ENCODE measurements at regions not wholly inside any gene's neighbourhood (a gene's known extent, or its start where the extent isn't known, plus 50 kb on each side); places are given as distances from the start of the nearest gene placed in this dataset.

- DNase-seq = no peak
Measured at GRCh38 chr2:241943209-241943850, 73.8 kb downstream of the RTP5 start.

GRCh38 chr2:241943961-241944575 lies 74.5 kb downstream of the RTP5 start:
- DNase-seq = no peak

- no peak for DNase-seq
Measured at GRCh38 chr2:241944821-241945220, 75.3 kb downstream of the RTP5 start.

DNA sequence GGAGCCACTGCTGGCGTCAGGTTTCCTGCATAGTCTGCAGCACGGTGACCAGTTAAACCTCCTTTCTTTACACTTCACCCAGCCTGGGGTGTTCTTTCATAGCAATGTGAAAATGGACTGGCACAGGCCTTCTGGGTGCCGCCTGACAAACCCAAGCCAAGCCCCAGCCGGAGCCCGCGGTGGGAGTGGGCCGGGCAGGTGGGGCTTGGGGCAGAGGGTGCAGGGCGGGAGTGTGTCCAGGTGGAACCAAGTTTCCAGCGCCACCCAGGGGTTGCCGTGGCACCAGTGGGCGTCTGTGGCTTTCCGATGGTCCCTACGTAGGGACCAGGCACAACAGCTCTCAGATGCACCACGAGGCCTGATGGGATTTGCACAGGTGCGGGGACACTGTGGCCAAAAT lies 75.8 kb downstream of the RTP5 start:
- DNase-seq = no peak

GRCh38 chr2:241945803-241946202 lies 76.3 kb downstream of the RTP5 start:
- DNase-seq = no peak

DNA sequence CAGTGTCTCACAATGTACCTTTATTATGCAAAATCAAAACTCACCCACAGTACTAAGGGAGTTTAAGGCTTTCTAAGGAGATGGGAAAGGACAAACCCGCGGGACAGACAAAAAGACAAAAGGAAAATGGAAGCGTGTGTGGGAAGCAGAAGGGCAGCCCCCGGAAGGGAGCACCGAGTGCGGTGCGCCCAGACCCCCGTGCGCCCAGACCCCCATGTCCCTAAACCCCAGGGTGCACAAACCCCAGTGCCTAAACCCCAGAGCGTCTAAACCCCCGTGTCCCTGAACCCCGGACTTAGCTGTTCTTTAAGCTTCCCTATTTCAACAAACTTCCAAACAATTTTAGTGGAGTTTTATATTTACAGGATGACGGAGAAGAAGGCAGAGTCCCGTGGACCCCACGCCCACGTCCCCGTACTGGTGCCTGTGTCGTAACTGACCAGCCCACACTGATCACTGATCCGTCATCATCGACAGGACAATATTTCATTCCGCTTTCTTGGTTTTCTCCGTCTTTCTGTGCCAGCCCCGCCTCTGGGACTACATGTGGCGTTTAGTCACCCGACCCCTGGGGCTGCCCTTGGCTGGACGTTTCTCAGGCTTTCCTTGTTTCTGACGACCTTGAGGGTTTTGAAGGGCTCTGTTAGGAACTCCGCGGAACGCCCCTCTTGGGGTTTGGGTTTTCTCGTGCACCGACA lies 76.9 kb downstream of the RTP5 start:
- DNase-seq = no peak

DNA sequence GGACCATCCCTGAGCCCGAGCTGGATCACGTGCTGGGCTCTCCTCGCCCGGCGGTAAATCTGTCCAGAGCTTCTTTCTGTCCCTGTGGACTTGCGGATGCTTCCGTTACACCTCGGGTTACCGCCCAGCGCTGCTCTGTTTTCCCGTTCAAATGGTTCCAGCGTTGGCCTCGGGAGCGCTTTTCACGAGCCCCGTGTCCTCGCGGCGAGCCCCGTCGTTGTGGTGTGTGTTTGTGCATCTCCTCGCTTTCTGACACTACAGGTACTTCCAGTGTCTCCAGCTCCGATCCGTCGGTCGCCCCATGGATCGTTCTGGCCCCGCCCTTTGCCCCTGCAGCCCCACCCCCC lies 77.4 kb downstream of the RTP5 start:
- DNase-seq = no peak

DNA sequence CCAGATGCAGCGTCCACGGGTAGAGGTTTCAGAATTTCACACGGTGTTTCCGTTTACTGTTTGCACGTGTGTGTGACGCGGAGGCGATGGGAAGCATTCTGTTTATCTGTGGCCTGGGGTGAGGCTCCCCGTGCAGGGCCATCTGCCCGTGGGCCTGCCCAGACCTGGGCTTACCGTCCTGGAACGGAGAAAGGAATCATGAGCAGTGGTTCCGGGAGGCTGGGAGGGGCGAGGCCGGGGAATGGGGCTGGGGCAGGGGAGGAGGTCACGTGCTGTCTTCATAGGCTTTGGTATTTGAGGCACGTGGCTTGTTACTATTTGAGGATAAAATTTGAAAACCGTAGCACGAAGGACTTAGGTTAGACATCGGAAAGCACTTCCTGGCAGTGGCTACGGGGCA lies 77.9 kb downstream of the RTP5 start:
- DNase-seq = no peak

DNA sequence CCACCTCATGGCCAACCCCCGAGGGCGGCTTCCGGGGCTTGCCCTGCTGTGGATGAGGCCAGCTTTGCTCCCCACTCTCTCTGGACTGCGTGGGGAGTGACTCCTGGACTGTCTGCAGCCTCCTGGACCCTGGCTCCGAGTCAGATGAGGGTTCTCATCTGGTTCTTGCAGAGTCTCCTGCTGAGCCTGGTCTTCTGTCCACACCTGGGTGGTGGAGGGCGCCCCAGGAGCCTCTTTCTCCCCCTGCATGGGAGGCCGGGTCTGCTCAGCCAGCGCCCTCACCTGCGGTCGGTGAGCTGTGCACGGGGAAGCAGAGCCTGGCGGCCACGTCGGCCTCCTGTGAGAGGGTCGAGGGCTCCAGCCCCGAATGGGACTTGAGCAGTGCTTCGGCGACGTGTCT lies 78.3 kb downstream of the RTP5 start:
- DNase-seq = no peak

DNA sequence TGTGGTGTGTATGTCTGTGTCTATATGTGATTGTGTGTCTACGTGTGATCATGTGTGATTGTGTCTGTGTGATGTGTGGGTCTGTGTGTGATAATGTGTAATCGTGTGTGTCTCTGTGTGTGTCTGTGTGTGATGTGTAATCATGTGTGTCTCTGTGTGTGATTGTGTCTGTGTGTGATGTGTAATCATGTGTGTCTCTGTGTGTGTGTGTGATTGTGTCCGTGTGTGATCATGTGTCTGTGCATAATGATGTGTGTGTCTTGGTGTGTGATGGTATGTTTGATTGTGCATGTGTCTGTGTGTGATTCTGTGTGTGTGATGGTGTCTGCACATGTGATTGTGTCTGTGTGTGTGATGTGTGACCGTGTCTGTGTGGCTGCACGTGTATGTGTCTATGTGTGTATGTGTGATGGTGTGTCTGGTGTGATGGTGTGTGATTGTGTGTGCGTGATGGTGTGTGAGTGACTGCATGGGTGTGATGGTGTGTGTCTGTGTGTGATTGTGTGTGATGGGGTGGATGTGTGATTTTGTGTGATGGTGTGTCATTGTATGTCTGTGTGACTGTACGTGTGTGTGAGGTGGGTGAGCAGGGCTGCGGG lies 78.9 kb downstream of the RTP5 start:
- DNase-seq = no peak

DNA sequence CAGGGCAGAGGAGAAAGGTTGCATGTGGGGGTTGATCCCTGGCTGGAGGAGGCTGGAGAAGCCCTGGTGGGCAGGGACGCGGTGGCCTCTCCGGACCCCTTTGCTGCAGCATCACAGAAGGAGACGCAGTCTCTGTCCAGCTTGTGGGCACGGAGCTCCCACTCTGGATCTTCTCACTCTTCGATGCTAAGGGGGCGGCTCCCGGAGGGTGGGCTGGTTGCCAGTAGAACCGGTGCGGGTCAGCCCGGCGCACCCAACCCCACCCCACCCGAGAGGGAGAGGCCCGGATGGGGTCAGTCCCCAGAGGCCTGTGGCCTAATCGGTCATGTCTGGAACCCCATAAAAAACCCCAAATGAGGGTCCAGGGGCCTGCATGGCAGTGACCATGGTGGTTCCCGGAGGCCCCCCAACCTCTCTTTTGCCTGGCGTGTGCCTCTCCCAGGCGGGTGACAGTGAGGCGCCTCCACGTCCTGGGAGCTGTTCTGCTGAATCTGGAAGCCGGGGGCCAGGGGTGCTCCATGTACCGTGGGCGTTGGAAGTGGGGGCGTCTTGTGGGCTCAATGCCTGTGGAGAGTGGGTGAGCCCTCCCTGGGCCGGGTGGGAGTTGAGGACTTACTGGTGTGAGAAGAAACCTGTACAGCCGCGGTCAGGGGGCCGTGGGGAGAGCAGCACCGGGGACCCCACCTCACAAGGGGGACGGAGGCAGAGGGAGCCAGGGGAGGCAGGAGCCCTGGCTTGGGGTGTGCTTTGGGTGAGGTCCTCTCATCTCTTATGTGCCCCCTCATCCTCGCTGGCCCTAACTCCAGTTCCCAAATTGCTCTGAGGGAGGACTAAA lies 79.6 kb downstream of the RTP5 start:
- no peak for DNase-seq

DNA sequence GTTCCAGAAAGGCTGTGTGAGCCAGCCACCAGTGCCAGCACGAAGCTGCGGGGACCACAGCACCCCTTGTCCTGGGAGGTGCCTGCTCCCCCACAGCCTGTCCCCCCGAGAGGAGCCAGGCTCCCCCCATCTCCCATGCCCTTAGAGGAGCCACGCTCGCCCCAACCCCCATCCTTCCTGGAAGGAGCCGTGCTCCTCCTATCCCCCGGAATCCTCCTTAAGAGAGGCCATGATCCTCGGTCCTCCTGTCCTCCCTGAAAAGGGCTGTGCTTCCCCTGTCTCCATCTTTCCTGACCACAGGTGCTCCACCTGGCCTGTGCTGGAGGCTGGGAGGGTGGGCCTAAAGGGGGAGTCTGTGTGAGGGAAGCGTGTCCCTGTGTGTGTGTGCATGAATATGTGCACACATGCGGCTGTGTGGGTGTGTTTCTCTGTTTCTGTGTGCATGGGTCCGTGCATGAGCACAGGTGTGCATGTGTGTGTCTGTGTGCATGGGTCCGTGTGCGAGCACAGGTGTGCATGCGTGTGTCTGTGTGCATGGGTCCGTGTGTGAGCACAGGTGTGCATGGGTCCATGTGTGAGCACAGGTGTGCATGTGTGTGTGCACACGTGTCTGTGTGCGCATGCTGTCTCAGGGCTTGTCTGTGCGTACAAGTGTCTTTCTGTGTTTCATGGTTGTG lies 80.3 kb downstream of the RTP5 start:
- no peak for DNase-seq

DNA sequence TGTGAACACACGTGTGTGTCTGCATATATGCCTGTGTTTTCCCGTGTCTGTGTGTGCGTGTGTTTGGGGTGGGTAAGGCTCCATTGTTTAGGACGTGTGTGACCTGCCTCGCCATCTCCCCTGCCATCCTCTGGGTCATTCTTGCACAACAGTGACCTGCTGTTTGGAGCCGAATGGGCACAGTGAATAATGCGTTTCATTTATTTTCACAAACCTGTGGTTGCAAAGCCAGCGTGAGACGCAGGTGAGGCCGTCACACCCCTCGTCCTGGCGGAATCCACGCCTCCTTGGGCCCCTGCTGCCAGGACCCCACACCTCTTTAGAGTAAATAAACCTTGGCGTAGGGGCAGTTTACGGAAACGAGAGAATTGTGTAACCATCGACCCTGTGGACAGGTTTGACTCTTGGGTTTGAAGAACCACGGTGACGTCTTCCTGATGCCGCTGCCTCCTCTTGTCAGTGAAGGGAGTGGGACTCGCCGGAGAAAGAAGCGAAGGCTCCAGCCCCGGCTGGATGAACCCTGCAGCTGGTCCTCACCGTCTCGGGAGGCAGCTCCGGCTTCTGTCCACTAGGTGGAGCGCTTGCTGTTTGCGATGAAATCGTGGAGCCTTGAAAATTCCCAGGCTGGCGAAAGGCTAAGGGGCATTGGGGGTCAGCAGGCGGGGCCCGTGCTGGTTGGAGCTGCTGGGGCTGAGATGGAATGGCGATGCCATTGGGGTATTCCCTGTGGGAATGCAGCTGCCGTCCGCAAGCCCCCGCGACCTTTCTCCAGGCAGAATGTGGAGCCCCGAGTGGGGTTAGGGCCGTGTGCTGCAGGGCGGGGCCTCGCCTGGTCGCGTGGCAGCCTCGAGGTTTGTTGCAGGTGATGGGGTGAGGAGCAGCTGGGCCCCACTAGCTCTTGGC lies 81.1 kb downstream of the RTP5 start:
- peak; percentile 81 for DNase-seq

- no peak for DNase-seq
Measured at GRCh38 chr2:241951316-241951700, 81.8 kb downstream of the RTP5 start.

DNA sequence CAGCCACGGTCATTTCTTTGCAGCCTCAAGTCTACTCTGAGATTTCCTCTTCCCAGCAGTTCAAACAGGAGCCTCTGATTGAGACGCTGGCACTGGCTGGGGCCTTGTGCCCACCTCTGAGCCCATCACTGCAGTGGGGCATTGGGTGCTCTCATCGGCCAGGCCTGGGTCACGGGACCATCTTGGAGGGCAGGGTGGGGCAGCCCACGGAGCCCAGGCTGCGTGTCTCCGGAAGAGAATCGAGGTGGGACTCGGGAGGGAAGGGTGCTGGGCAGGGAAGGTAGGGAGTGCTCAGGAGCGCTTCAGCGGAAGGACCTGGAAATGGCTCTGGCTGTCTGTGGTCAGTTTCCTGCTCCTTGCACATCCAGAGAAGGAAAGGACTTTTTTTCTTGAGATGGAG lies 82.4 kb downstream of the RTP5 start:
- DNase-seq = no peak

DNA sequence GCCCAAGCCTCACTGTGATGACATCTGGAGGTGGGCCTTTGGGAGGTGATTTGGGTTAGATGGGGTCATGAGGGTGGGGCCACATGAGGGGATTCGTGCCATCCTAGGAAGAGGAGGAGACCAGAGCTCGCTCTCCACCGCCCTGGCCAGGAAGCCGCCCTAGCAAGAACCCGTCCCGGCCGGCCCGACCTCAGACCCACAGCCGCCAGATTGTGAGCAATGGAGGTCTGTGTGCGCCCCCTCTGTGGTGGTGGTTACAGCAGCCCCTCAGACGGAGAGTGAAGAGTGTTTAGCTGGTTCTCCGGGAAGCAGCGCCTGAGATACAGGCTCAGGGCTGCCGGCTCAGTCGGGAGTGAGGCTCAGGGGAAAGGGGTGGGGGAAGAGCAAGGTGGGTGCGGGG lies 83.3 kb downstream of the RTP5 start:
- DNase-seq = no peak

DNA sequence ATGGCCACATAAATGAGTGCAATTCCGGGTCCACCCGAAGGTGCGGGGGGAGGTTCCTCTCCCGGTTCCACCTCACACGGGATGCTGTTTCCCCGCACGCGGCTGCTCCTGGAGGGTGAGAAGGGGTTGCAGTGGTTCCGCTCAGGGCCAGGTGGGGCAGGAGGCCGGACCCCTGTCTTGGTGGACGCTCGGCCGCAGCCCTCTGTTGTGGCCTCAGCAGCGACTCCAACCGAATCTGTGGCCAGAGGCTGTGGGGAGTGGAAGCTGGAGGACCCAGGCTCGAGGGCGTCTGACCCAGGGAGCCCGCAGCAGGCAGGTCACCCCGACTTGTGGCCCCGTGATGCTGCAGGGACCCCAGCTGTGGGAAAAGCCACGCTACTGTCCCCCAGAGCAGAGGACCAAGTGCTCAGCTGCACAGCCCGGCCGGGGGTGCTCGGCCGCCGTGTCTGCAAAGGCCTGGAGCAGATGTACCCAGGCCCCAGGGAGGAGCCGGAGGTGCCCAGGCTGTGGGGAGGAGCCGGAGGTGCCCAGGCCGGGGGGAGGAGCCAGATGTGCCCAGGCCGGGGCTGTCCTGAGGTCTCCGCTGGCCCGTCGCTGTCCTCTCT lies 83.9 kb downstream of the RTP5 start:
- no peak for DNase-seq

DNA sequence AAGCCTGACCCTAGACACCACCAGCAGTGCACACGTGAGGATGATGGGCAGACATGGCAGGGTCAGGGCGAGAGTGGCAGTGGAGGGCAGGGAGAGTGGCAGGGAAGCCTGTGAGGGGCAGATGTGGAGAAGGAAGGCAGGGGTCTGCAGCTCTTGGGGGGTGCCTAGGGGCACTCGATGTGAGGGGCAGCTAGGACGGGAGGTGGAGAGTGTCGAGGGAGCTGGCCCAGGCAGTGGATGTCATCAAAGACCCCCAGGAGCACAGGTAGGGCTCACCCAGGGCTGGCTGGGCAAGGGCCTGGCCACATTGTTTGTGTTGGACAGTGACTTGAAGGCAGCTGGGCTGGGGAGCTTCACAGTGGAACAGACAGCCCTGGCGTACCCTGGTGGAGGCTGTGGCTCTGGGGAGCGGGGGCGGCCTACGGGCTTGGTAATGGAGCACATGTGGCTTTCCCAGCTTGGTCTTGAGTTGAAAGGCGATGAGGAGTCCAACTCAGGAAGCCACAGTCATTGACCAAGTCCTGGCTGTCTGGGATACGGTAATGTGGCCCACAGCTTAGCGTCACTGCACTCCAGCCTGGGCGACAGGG lies 87.1 kb downstream of the RTP5 start:
- no peak for DNase-seq

DNA sequence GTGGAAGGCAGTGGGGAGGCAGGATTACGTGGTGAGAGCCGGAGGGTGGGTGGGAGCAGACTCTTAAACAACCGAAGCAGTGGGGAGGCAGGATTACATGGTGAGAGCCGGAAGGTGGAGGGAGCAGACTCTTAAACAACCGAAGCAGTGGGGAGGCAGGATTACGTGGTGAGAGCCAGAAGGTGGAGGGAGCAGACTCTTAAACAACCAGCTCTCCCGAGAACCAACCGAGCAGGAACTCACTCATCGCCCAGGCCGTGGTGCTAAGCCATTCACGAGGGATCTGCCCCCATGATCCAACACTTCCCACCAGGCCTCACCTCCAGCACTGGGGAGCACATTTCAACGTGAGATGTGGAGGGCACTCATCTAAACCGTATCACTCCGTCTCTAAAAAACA lies 87.7 kb downstream of the RTP5 start:
- no peak for DNase-seq

DNA sequence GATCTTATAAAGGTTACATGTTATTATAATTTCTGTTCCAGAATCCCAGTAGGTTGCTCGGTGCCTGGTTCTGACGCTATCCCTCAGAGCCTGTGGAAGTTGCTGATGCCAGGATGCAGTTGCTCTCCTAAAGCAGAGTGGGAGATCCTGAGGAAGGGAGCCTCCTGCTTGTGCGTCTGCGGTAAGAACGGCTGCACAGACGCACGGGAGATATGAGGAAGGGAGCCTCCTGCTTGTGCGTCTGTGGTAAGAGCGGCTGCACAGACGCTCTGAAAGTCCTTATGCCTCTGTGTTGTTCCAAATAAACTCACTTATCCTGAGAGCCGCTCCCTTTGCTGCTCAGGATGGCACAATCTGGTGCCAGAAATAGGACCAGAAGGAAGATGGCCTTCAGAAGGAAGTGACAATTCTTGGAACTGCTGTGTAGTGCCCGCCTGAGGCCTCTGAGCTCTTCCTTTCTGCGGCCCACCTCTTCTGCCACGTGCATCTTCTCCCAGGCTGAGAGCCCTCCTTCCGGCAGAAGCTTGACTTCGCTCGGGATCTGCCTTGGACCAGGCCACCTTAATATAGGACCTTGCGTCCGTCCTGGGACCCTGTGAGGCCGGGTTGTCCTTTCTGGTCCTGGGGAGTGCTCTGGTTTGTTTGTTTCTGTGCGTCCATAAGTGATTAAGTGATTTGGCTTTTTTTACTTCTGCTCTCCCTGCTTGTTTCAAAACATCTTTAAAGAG lies 89.5 kb downstream of the RTP5 start:
- DNase-seq = no peak
